Endothelial cell of umbilical vein (primary cell): ENCODE measurements at regions not wholly inside any gene's neighbourhood (a gene's known extent, or its start where the extent isn't known, plus 50 kb on each side); places are given as distances from the start of the nearest gene placed in this dataset.

Experiments
- BruUV-seq: library from RNA; stranded (reverse); fragments of 400-500 nt; replicated peaks from 2 replicates; lab custom pipeline; 2021; lab: Mats Ljungman, UMichigan
- CTCF ChIA-PET: fragments of 300-600, 350-600 bp; sonication (Branson Sonifier 250); formaldehyde crosslinking; loops from one replicate; lab custom pipeline; 2021; ENCODE audit warnings: antibody characterized with exemption, inconsistent platforms; lab: Charles Lee
- POLR2A ChIA-PET: fragments of 300-600, 350-600 bp; sonication (Branson Sonifier 250); formaldehyde crosslinking; loops from one replicate; lab custom pipeline; 2021; ENCODE audit warnings: antibody characterized with exemption, inconsistent platforms; lab: Charles Lee
- DNase-seq: peaks from one replicate; pipeline ENCODE4 v3.0.0-alpha.2; 2011; ENCODE audit warnings: low read depth, low spot score
- FAIRE-seq: peaks from 2 replicates; lab custom pipeline; 2011; peaks lifted over from hg19 to GRCh38; lab: Jason Lieb, UNC
- H2AFZ ChIP-seq: 2 replicates; pipeline ENCODE4 v1.6.0; 2012; ENCODE audit warnings: low read depth, low read length, control low read depth, inconsistent platforms
- H3K27ac ChIP-seq: 2 replicates; pipeline ENCODE4 v1.5.1; 2011; ENCODE audit warnings: low read depth, mild to moderate bottlenecking, control low read depth, low read length, moderate library complexity; ENCODE audit not compliant: insufficient read depth
- H3K27me3 ChIP-seq, 2 experiments: 2 replicates each; pipeline versions ENCODE4 v1.6.0 to v1.6.1; 2011; ENCODE audit warnings: low read length in 2 of 2, mixed read lengths in 1 of 2; ENCODE audit not compliant: control insufficient read depth in 2 of 2, insufficient read depth in 2 of 2
- H3K36me3 ChIP-seq, 2 experiments: 2 replicates in 1 of 2; 3 replicates in 1 of 2; pipeline ENCODE4 v1.5.1; 2011; ENCODE audit warnings: low read length in 2 of 2, mild to moderate bottlenecking in 1 of 2, moderate library complexity in 1 of 2; ENCODE audit not compliant: control insufficient read depth in 2 of 2, insufficient read depth in 2 of 2; ENCODE audit errors: extremely low read depth in 1 of 2
- H3K4me1 ChIP-seq: 3 replicates; pipeline ENCODE4 v1.5.1; 2011; ENCODE audit warnings: mild to moderate bottlenecking, low read length; ENCODE audit not compliant: control insufficient read depth, insufficient read depth; ENCODE audit errors: extremely low read depth
- H3K4me2 ChIP-seq: 2 replicates; pipeline ENCODE4 v1.6.1; 2011; ENCODE audit warnings: low read length, control low read depth, mixed read lengths; ENCODE audit not compliant: insufficient read depth
- H3K4me3 ChIP-seq, 3 experiments: fragments of 200-600 bp in 1 of 3; sonication (generic), shearing (Covaris generic) in 1 of 3; replicated peaks in 1 of 3; 2 replicates each; pipeline ENCODE4 v1.5.1; 2011 to 2016; ENCODE audit warnings: control low read depth in 3 of 3, low read length in 3 of 3, mild to moderate bottlenecking in 2 of 3, inconsistent platforms in 1 of 3, low read depth in 1 of 3, moderate library complexity in 1 of 3; ENCODE audit not compliant: insufficient read depth in 1 of 3
- H3K79me2 ChIP-seq: 2 replicates; pipeline ENCODE4 v1.6.0; 2012; ENCODE audit warnings: low read length, inconsistent platforms; ENCODE audit not compliant: control insufficient read depth, insufficient read depth
- H3K9ac ChIP-seq: replicated peaks from 2 replicates; pipeline ENCODE3; 2011; ENCODE audit warnings: low read length, control low read depth; ENCODE audit not compliant: insufficient read depth; ENCODE audit errors: extremely low read depth
- H3K9me1 ChIP-seq: replicated peaks from 3 replicates; pipeline ENCODE4 v1.6.0; 2011; ENCODE audit warnings: mild to moderate bottlenecking, low read length; ENCODE audit not compliant: control insufficient read depth, insufficient read depth; ENCODE audit errors: extremely low read depth
- H3K9me3 ChIP-seq: replicated peaks from 2 replicates; pipeline ENCODE4 v1.5.1; 2012; ENCODE audit warnings: low read length, inconsistent platforms; ENCODE audit not compliant: control insufficient read depth, insufficient read depth
- H4K20me1 ChIP-seq: replicated peaks from 2 replicates; pipeline ENCODE3; 2011; ENCODE audit warnings: mild to moderate bottlenecking, low read length; ENCODE audit not compliant: control insufficient read depth, insufficient read depth; ENCODE audit errors: extremely low read depth
- EZH2 ChIP-seq: IDR thresholded peaks from 2 replicates; pipeline ENCODE4 v1.6.1; 2012; ENCODE audit warnings: borderline replicate concordance, low read depth, mild to moderate bottlenecking, moderate library complexity, low read length, inconsistent platforms; ENCODE audit not compliant: severe bottlenecking
- FOS ChIP-seq: IDR thresholded peaks from 2 replicates; pipeline ENCODE4 v1.6.1; 2011; ENCODE audit warnings: mild to moderate bottlenecking, low read length, moderate library complexity, borderline replicate concordance; ENCODE audit not compliant: insufficient read depth
- GATA2 ChIP-seq: IDR thresholded peaks from 2 replicates; pipeline ENCODE4 v1.7.0; 2011; ENCODE audit warnings: low read depth, mild to moderate bottlenecking, moderate library complexity, mixed read lengths, low read length; ENCODE audit not compliant: insufficient read length, insufficient read depth
- JUN ChIP-seq: IDR thresholded peaks from 2 replicates; pipeline ENCODE4 v1.6.1; 2011; ENCODE audit warnings: borderline replicate concordance, low read depth; ENCODE audit not compliant: insufficient read length, insufficient read depth
- MAX ChIP-seq: IDR thresholded peaks from 2 replicates; pipeline ENCODE4 v1.6.1; 2011; ENCODE audit not compliant: insufficient read depth, insufficient read length
- POLR2A ChIP-seq: IDR thresholded peaks from 2 replicates; pipeline ENCODE4 v1.6.1; 2012; ENCODE audit warnings: low read depth, mild to moderate bottlenecking, control low read depth, low read length
- POLR2AphosphoS5 ChIP-seq: IDR thresholded peaks from 2 replicates; pipeline ENCODE4 v1.6.1; 2012; ENCODE audit warnings: low read depth, mild to moderate bottlenecking, control low read depth, low read length, moderate library complexity; ENCODE audit not compliant: insufficient read depth
- dilution Hi-C: fragments of 300-500 bp; cut with MboI; formaldehyde crosslinking; loops from one replicate; pipeline ENCODE4 v1.15.0; 2019; ENCODE audit warnings: low sequenced_read_pairs; ENCODE audit not compliant: extremely low pct_ligation_motif_present
- intact Hi-C: fragments of 100-400 bp; cut with micrococcal nuclease; formaldehyde crosslinking; loops from one replicate; pipeline ENCODE4 v1.10.0; 2022

GRCh38 chr10:131022981-131023380 lies 288.5 kb downstream of the TCERG1L start:
- Histone ChIP-seq H2AFZ (no peak overlapping the region), H3K9me3 (peaks cover 17% of the 10 kb centered on the region), H4K20me1 (no peaks in the 10 kb centered on the region), H3K4me3 (no peak overlapping the region), H3K9ac (no peak overlapping the region), H3K79me2 (no peaks in the 10 kb centered on the region), H3K27ac (no peak overlapping the region), H3K9me1 (no peaks in the 10 kb centered on the region), H3K4me2 (no peak overlapping the region), H3K27me3 (no peaks in the 10 kb centered on the region), H3K4me1 (no peaks in the 10 kb centered on the region), H3K36me3 (no peaks in the 10 kb centered on the region)
- intact Hi-C loops = no loop called here
- dilution Hi-C loops = no loop called here
- POLR2A ChIA-PET = no interaction called here
- BruUV-seq = no TSS peak
- DNase-seq = no peak
- FAIRE-seq = no peak
- no peak for TF ChIP-seq EZH2
- TF ChIP-seq POLR2AphosphoS5 = no peak
- TF ChIP-seq POLR2A = no peak
- CTCF ChIA-PET = no interaction called here

GRCh38 chr10:131024259-131025131 lies 287.0 kb downstream of the TCERG1L start:
- CTCF ChIA-PET = no interaction called here
- H3K4me1 ChIP-seq = no peaks in the 10 kb centered on the region
- H4K20me1 ChIP-seq = no peaks in the 10 kb centered on the region
- no peak overlapping the region for H3K27ac ChIP-seq
- no peak overlapping the region for H2AFZ ChIP-seq
- POLR2A ChIA-PET = no interaction called here
- no peak for FAIRE-seq
- H3K9me1 ChIP-seq = no peaks in the 10 kb centered on the region
- dilution Hi-C loops (no loop called here), intact Hi-C loops (no loop called here)
- H3K27me3 ChIP-seq = no peaks in the 10 kb centered on the region
- no peak overlapping the region for H3K4me2 ChIP-seq
- BruUV-seq = no TSS peak
- no peak for TF ChIP-seq JUN
- TF ChIP-seq EZH2 = no peak
- TF ChIP-seq MAX = no peak
- TF ChIP-seq GATA2 = no peak
- no peak for TF ChIP-seq FOS
- DNase-seq = no peak
- no peak overlapping the region for H3K9ac ChIP-seq
- H3K9me3 ChIP-seq = peaks cover 13% of the 10 kb centered on the region
- no peaks in the 10 kb centered on the region for H3K79me2 ChIP-seq
- no peaks in the 10 kb centered on the region for H3K36me3 ChIP-seq
- H3K4me3 ChIP-seq = no peak overlapping the region
